22Rv1 (cell line): ENCODE measurements at regions not wholly inside any gene's neighbourhood (a gene's known extent, or its start where the extent isn't known, plus 50 kb on each side); places are given as distances from the start of the nearest gene placed in this dataset.

Experiments used
- CTCF ChIP-seq: fragments of 450-650 bp; IDR thresholded peaks from 2 replicates; pipeline ENCODE4 v1.5.1; 2017; ENCODE audit warnings: mild to moderate bottlenecking
- ZFX ChIP-seq: fragments of 450-650 bp; IDR thresholded peaks from 2 replicates; pipeline ENCODE4 v1.6.1; 2017; ENCODE audit warnings: antibody characterized with exemption, borderline replicate concordance

GRCh38 chr6:152896923-152897322 lies 85.9 kb downstream of the FBXO5 start:
- TF ChIP-seq CTCF: no peak
- TF ChIP-seq ZFX: no peak
